ENCODE measurements at regions not wholly inside any gene's neighbourhood (a gene's known extent, or its start where the extent isn't known, plus 50 kb on each side); places are given as distances from the start of the nearest gene placed in this dataset.

- H3K9me3 ChIP-seq (ENCODE audit: control insufficient read depth in 2 of 2, insufficient read depth in 1 of 2, low read depth in 1 of 2, low read length in 1 of 2), result no peaks in the 10 kb centered on the region
- H3K36me3 ChIP-seq (ENCODE audit: control insufficient read depth in 2 of 2, insufficient read depth in 2 of 2, low read length in 1 of 2), result no peaks in the 10 kb centered on the region
- no peak overlapping the region for H3K4me3 ChIP-seq (ENCODE audit: low read depth in 1 of 2, low read length in 2 of 2)
- no peaks in the 10 kb centered on the region for H3K27me3 ChIP-seq (ENCODE audit: control insufficient read depth in 1 of 2, insufficient read depth in 2 of 2, low read length in 2 of 2)
- no peaks in the 10 kb centered on the region for H3K4me1 ChIP-seq (ENCODE audit: control insufficient read depth in 2 of 2, insufficient read depth in 2 of 2, low read length in 1 of 2)
- no peak overlapping the region for H3K27ac ChIP-seq (ENCODE audit: low read depth in 2 of 2, low read length in 1 of 2)
- WGBS, 2 donors, result 59 to 60% methylated on average over 3 of the region's 3 CpGs
These were observed 395.7 kb downstream of the BRINP2 start for GRCh38 chr1:177566495-177566894.

GRCh38 chr1:177561436-177561835 is 390.7 kb downstream of the BRINP2 start:
- WGBS, 2 donors, result 70 to 82% methylated on average over 1 of the region's 1 CpG
- Histone ChIP-seq H3K4me1 (ENCODE audit: control insufficient read depth in 2 of 2, insufficient read depth in 2 of 2, low read length in 1 of 2) (no peaks in the 10 kb centered on the region), H3K36me3 (ENCODE audit: control insufficient read depth in 2 of 2, insufficient read depth in 2 of 2, low read length in 1 of 2) (no peaks in the 10 kb centered on the region), H3K4me3 (ENCODE audit: low read depth in 1 of 2, low read length in 2 of 2) (no peak overlapping the region), H3K27ac (ENCODE audit: low read depth in 2 of 2, low read length in 1 of 2) (no peak overlapping the region), H3K9me3 (ENCODE audit: control insufficient read depth in 2 of 2, insufficient read depth in 1 of 2, low read depth in 1 of 2, low read length in 1 of 2) (no peaks in the 10 kb centered on the region), H3K27me3 (ENCODE audit: control insufficient read depth in 1 of 2, insufficient read depth in 2 of 2, low read length in 2 of 2) (no peaks in the 10 kb centered on the region)

GRCh38 chr1:177558372-177558771 is 387.6 kb downstream of the BRINP2 start:
- Histone ChIP-seq H3K4me3 (ENCODE audit: low read depth in 1 of 2, low read length in 2 of 2) (no peak overlapping the region), H3K27me3 (ENCODE audit: control insufficient read depth in 1 of 2, insufficient read depth in 2 of 2, low read length in 2 of 2) (no peaks in the 10 kb centered on the region)
- WGBS, 2 donors, result 85 to 92% methylated on average over 1 of the region's 1 CpG

GRCh38 chr1:177556163-177556562 is 385.4 kb downstream of the BRINP2 start:
- Histone ChIP-seq H3K27ac (ENCODE audit: low read depth in 2 of 2, low read length in 1 of 2) (no peak overlapping the region), H3K4me3 (ENCODE audit: low read depth in 1 of 2, low read length in 2 of 2) (no peak overlapping the region), H3K9me3 (ENCODE audit: control insufficient read depth in 2 of 2, insufficient read depth in 1 of 2, low read depth in 1 of 2, low read length in 1 of 2) (no peaks in the 10 kb centered on the region), H3K36me3 (ENCODE audit: control insufficient read depth in 2 of 2, insufficient read depth in 2 of 2, low read length in 1 of 2) (no peaks in the 10 kb centered on the region), H3K4me1 (ENCODE audit: control insufficient read depth in 2 of 2, insufficient read depth in 2 of 2, low read length in 1 of 2) (no peaks in the 10 kb centered on the region), H3K27me3 (ENCODE audit: control insufficient read depth in 1 of 2, insufficient read depth in 2 of 2, low read length in 2 of 2) (no peaks in the 10 kb centered on the region)
- WGBS, 2 donors, result 48 to 55% methylated on average over 1 of the region's 1 CpG

More at GRCh38 chr1:177558372-177558771, 387.6 kb downstream of the BRINP2 start:
- Histone ChIP-seq H3K9me3 (ENCODE audit: control insufficient read depth in 2 of 2, insufficient read depth in 1 of 2, low read depth in 1 of 2, low read length in 1 of 2) (no peaks in the 10 kb centered on the region), H3K36me3 (ENCODE audit: control insufficient read depth in 2 of 2, insufficient read depth in 2 of 2, low read length in 1 of 2) (no peaks in the 10 kb centered on the region), H3K4me1 (ENCODE audit: control insufficient read depth in 2 of 2, insufficient read depth in 2 of 2, low read length in 1 of 2) (no peaks in the 10 kb centered on the region), H3K27ac (ENCODE audit: low read depth in 2 of 2, low read length in 1 of 2) (no peak overlapping the region)

GRCh38 chr1:177547200-177547599 is 376.4 kb downstream of the BRINP2 start:
- 64 to 77% methylated on average over 3 of the region's 3 CpGs for WGBS, 2 donors

GRCh38 chr1:177546346-177546745 is 375.6 kb downstream of the BRINP2 start:
- H3K27me3 ChIP-seq (ENCODE audit: control insufficient read depth in 1 of 2, insufficient read depth in 2 of 2, low read length in 2 of 2), result no peaks in the 10 kb centered on the region
- H3K27ac ChIP-seq (ENCODE audit: low read depth in 2 of 2, low read length in 1 of 2), result no peak overlapping the region
- no peaks in the 10 kb centered on the region for H3K36me3 ChIP-seq (ENCODE audit: control insufficient read depth in 2 of 2, insufficient read depth in 2 of 2, low read length in 1 of 2)
- H3K9me3 ChIP-seq (ENCODE audit: control insufficient read depth in 2 of 2, insufficient read depth in 1 of 2, low read depth in 1 of 2, low read length in 1 of 2), result no peaks in the 10 kb centered on the region
- no peaks in the 10 kb centered on the region for H3K4me1 ChIP-seq (ENCODE audit: control insufficient read depth in 2 of 2, insufficient read depth in 2 of 2, low read length in 1 of 2)
- no peak overlapping the region for H3K4me3 ChIP-seq (ENCODE audit: low read depth in 1 of 2, low read length in 2 of 2)

More at GRCh38 chr1:177547200-177547599, 376.4 kb downstream of the BRINP2 start:
- no peaks in the 10 kb centered on the region for H3K27me3 ChIP-seq (ENCODE audit: control insufficient read depth in 1 of 2, insufficient read depth in 2 of 2, low read length in 2 of 2)
- H3K4me1 ChIP-seq (ENCODE audit: control insufficient read depth in 2 of 2, insufficient read depth in 2 of 2, low read length in 1 of 2), result no peaks in the 10 kb centered on the region
- H3K27ac ChIP-seq (ENCODE audit: low read depth in 2 of 2, low read length in 1 of 2), result no peak overlapping the region
- H3K4me3 ChIP-seq (ENCODE audit: low read depth in 1 of 2, low read length in 2 of 2), result no peak overlapping the region
- no peaks in the 10 kb centered on the region for H3K9me3 ChIP-seq (ENCODE audit: control insufficient read depth in 2 of 2, insufficient read depth in 1 of 2, low read depth in 1 of 2, low read length in 1 of 2)
- no peaks in the 10 kb centered on the region for H3K36me3 ChIP-seq (ENCODE audit: control insufficient read depth in 2 of 2, insufficient read depth in 2 of 2, low read length in 1 of 2)

- Histone ChIP-seq H3K4me3 (ENCODE audit: low read depth in 1 of 2, low read length in 2 of 2) (no peak overlapping the region), H3K27ac (ENCODE audit: low read depth in 2 of 2, low read length in 1 of 2) (no peak overlapping the region), H3K4me1 (ENCODE audit: control insufficient read depth in 2 of 2, insufficient read depth in 2 of 2, low read length in 1 of 2) (no peaks in the 10 kb centered on the region), H3K9me3 (ENCODE audit: control insufficient read depth in 2 of 2, insufficient read depth in 1 of 2, low read depth in 1 of 2, low read length in 1 of 2) (no peaks in the 10 kb centered on the region), H3K27me3 (ENCODE audit: control insufficient read depth in 1 of 2, insufficient read depth in 2 of 2, low read length in 2 of 2) (no peaks in the 10 kb centered on the region), H3K36me3 (ENCODE audit: control insufficient read depth in 2 of 2, insufficient read depth in 2 of 2, low read length in 1 of 2) (no peaks in the 10 kb centered on the region)
- 93 to 97% methylated on average over 1 of the region's 1 CpG for WGBS, 2 donors
These were observed 355.4 kb downstream of the BRINP2 start for GRCh38 chr1:177526201-177526600.

GRCh38 chr1:177525176-177525575 is 354.4 kb downstream of the BRINP2 start:
- Histone ChIP-seq H3K4me3 (ENCODE audit: low read depth in 1 of 2, low read length in 2 of 2) (no peak overlapping the region), H3K27me3 (ENCODE audit: control insufficient read depth in 1 of 2, insufficient read depth in 2 of 2, low read length in 2 of 2) (no peaks in the 10 kb centered on the region), H3K4me1 (ENCODE audit: control insufficient read depth in 2 of 2, insufficient read depth in 2 of 2, low read length in 1 of 2) (no peaks in the 10 kb centered on the region), H3K9me3 (ENCODE audit: control insufficient read depth in 2 of 2, insufficient read depth in 1 of 2, low read depth in 1 of 2, low read length in 1 of 2) (no peaks in the 10 kb centered on the region), H3K36me3 (ENCODE audit: control insufficient read depth in 2 of 2, insufficient read depth in 2 of 2, low read length in 1 of 2) (no peaks in the 10 kb centered on the region), H3K27ac (ENCODE audit: low read depth in 2 of 2, low read length in 1 of 2) (no peak overlapping the region)
- WGBS, 2 donors, result 64 to 69% methylated on average over 2 of the region's 2 CpGs

- no peak overlapping the region for H3K4me3 ChIP-seq (ENCODE audit: low read depth in 1 of 2, low read length in 2 of 2)
- no peaks in the 10 kb centered on the region for H3K27me3 ChIP-seq (ENCODE audit: control insufficient read depth in 1 of 2, insufficient read depth in 2 of 2, low read length in 2 of 2)
- H3K9me3 ChIP-seq (ENCODE audit: control insufficient read depth in 2 of 2, insufficient read depth in 1 of 2, low read depth in 1 of 2, low read length in 1 of 2), result no peaks in the 10 kb centered on the region
- no peaks in the 10 kb centered on the region for H3K4me1 ChIP-seq (ENCODE audit: control insufficient read depth in 2 of 2, insufficient read depth in 2 of 2, low read length in 1 of 2)
- H3K27ac ChIP-seq (ENCODE audit: low read depth in 2 of 2, low read length in 1 of 2), result no peak overlapping the region
- WGBS, 2 donors, result 38 to 49% methylated on average over 3 of the region's 3 CpGs
- H3K36me3 ChIP-seq (ENCODE audit: control insufficient read depth in 2 of 2, insufficient read depth in 2 of 2, low read length in 1 of 2), result no peaks in the 10 kb centered on the region
These were observed 346.8 kb downstream of the BRINP2 start for GRCh38 chr1:177517546-177517945.

GRCh38 chr1:177514207-177514606 is 343.4 kb downstream of the BRINP2 start:
- Histone ChIP-seq H3K27ac (ENCODE audit: low read depth in 2 of 2, low read length in 1 of 2) (no peak overlapping the region), H3K27me3 (ENCODE audit: control insufficient read depth in 1 of 2, insufficient read depth in 2 of 2, low read length in 2 of 2) (no peaks in the 10 kb centered on the region), H3K9me3 (ENCODE audit: control insufficient read depth in 2 of 2, insufficient read depth in 1 of 2, low read depth in 1 of 2, low read length in 1 of 2) (no peaks in the 10 kb centered on the region), H3K4me3 (ENCODE audit: low read depth in 1 of 2, low read length in 2 of 2) (no peak overlapping the region), H3K4me1 (ENCODE audit: control insufficient read depth in 2 of 2, insufficient read depth in 2 of 2, low read length in 1 of 2) (no peaks in the 10 kb centered on the region), H3K36me3 (ENCODE audit: control insufficient read depth in 2 of 2, insufficient read depth in 2 of 2, low read length in 1 of 2) (no peaks in the 10 kb centered on the region)
